ENCODE measurements at regions not wholly inside any gene's neighbourhood (a gene's known extent, or its start where the extent isn't known, plus 50 kb on each side); places are given as distances from the start of the nearest gene placed in this dataset.

DNA sequence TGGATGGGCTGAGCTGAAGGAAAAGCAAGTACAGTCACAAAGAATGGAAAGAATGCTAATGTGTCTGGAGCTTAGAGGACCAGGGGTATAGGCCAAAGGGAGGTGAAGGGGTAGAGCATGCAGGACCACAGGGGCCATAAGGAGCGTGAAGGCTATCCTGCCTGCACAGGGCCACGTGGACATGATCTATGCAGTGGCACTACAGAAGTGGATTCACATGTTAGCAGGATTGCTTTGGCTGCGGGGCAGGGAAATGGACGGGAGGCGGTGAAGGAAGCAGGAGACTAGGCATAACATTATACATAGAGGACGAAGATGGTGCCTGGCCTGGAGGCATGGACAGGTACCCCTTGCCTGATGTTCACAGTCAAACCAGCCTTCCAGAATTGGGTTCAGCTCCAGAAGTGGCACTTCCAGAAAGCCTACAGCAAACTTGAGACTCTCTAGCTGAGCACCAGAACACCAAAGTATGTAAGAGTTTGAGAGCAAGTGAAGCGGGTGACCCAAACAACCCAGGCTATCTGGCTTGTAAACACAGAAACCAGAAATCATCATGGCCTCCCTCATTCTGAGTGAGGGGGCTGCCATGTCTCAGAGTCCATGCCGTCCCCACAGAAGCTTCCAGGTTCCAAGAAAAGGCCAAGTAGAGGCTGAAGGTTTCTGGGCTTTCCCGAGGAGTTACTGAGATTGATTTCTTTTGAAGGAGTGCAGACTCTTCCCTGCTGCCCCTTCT is 135.5 kb upstream of the JUN start:
- no peak for DNase-seq

GRCh38 chr1:58919959-58920321 is 136.1 kb upstream of the JUN start:
- no peak for DNase-seq

DNA sequence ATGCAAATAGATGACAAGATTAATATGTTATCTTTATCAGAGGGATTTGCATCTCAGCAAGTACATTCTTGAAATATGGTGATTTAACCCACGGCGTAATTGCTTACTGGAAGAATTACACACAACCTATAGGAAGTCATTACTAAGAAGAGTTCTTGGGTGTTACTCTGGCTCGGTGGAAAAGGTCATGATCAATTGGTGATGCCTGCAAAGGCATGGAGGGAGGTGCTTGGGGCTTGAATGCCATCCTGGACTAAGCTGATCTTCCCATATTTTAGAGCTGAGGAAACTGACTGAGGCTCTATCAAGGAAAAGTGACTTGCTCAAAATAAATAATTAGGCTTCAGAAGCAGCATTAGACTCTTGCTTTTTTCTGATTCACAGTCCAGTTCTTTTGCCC is 137.5 kb upstream of the JUN start:
- DNase-seq: no peak

DNA sequence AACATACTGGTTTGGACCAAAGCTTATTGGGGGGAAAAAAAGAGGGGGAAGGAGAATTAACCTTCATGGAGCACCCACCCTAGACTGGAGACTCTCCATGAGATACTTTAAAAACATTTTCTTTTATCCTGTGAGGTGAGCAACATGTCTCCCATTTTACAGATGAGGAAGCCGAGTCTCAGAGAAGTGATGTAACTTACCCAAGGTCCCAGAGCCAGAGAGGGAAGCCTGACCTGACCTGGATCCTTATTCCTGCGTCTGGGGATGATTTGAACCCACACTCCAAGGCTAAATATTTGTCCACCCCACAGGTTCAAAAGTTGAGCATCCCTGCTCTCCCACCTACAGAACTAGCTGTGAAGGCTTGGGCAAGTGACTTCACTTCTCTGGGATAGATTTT is 137.9 kb upstream of the JUN start:
- no peak for DNase-seq

GRCh38 chr1:58922302-58923089 is 138.6 kb upstream of the JUN start:
- no peak for DNase-seq

- no peak for DNase-seq
Measured at GRCh38 chr1:58923090-58923470, 139.2 kb upstream of the JUN start.

GRCh38 chr1:58924016-58924565 is 140.2 kb upstream of the JUN start:
- DNase-seq: no peak

- DNase-seq: no peak
Measured at GRCh38 chr1:58924821-58925220, 141.0 kb upstream of the JUN start.

- no peak for DNase-seq
Measured at GRCh38 chr1:58925247-58925646, 141.4 kb upstream of the JUN start.

DNA sequence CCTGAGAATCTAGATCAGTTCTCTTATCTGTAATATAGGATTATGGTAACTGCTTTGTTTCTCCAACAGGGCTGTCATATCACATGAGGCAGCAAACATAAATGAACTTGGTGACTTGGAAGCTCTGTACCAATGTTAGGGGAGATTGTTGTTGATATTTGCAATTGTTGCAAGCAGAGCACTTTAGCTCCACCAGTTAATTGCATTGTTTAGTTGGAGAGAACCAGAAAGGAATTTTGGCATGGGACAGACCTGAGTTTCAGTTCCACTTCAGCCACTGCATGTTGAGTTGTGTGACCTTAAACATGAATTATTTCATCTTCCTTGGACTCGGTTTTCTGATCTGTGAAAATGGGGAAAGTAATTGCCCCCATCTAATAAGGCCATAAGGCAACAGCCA is 142.3 kb upstream of the JUN start:
- DNase-seq: no peak

DNA sequence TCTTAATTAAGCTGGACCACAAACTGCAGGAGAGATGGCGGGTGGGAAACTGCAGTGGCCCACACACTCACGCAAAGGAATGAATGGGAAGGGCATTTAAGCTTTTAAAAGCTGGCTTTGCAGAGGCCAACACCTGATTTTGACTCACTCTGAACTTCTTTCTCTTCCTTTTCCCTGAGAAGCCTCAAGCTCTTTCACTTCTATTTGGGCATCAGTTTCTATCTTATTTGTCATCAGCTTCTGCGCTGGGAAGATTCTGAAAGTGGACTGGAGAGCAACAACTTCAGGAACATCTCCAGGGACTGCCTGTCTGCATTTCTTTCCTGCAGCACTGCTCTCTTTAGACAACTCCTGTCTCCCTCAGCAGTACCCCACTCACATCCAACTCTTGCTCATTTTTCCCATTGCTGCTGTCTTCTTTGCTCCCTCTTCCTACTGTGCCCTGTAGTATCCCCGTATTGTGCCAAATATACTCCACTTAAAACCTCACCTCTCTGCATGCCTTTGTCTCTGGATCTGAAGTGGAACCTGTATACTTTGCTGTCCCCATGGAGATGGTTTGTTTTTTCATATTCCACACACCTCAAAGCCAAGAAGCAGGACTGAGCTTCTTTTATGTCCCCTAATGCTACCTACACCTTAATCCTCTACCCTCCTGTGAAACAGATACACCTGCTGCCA is 143.3 kb upstream of the JUN start:
- DNase-seq: no peak

DNA sequence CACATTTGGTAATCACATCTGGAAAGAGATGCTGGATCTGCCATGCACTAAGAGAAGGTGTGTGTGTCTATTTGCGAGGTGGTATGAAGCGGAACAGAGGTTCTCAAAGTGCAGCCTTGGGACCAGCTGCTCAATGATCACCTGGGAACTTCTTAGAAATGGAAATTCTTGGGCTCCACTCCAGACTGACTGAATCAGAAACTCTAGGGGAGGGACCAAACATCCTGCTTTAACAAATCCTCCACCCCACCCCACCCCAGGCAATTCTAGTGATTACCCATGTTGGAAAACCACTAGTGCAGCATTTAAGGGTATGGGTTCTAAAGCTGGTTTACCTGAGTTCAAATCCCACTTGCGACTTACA is 143.9 kb upstream of the JUN start:
- DNase-seq: no peak

GRCh38 chr1:58928514-58928913 is 144.7 kb upstream of the JUN start:
- DNase-seq: no peak

GRCh38 chr1:58929671-58930325 is 146.0 kb upstream of the JUN start:
- DNase-seq: no peak

- no peak for DNase-seq
Measured at GRCh38 chr1:58931024-58931423, 147.2 kb upstream of the JUN start.

DNA sequence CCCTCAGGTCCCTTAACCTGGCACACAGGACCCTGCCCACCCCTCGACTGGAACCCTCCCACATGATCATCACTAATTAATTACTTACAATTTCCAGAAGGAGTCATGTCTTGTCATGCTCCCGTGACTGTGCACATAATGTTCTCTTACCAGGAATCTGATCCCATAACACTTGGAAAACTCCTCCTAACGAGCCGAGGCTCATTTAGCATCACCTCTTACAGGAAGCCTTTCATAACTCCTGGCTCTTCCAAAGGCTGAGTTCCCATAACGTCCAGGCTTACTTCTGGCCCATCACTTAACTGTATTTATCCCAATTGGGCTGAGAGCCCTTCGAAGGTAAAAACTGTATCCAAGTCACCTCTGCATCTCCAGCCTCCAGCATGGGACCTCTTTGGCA is 147.9 kb upstream of the JUN start:
- no peak for DNase-seq

- DNase-seq: no peak
Measured at GRCh38 chr1:58932859-58933598, 149.2 kb upstream of the JUN start.

GRCh38 chr1:58933599-58933926 is 149.7 kb upstream of the JUN start:
- no peak for DNase-seq

- DNase-seq: no peak
Measured at GRCh38 chr1:58934706-58935105, 150.9 kb upstream of the JUN start.

GRCh38 chr1:58936973-58937372 is 153.1 kb upstream of the JUN start:
- no peak for DNase-seq

DNA sequence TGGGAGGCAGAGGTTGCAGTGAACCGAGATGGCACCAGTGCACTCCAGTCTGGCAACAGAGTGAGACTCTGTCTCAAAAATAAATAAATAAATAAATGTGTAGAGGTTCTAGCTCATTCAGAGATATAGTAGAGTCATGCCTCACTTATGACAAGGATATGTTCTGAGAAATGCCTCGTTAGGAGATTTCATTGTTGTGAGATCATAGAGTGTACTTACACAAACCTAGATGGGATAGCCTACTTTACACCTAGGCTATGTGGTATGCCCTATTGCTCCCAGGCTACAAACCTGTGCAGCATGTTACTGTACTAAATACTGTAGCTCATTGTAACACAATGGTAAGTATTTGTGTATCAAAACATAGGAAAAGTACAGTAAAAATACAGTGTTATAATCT is 155.3 kb upstream of the JUN start:
- no peak for DNase-seq

DNA sequence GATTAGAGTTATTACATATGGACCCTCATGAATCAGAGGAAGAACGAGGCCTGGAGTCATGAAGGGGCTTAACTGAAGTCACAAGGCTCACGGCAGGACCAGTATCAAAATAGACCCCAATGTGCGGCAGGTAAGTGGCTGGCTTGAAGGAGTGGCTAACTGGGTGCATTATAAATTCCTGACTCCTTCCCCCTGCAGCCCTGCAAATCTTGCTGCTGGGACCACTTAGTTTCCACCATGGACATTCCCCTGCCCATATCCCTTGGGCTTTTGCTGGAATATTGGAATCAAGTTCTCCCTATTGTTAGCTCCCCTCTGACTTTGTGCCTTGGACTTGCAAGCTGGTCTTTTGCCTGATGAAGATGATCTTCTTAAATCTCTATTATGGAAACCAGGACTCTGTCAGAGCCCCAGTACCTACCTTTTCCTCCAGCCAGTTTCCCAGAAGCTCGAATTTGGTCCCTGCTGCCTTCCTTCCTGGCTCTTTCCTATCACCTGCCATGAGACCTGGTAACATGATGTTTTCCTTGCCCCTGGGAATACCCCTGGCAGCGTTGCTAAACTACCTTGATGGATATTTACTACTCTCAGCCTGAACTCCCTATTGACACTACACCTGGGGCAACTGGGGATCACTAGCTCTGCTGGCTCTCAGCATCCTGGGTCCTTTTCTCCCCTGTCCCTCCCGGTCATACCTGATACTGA is 156.0 kb upstream of the JUN start:
- no peak for DNase-seq

All from cortex of kidney (tissue), 1 donor.